Testis (tissue), 2 donors: ENCODE measurements at regions not wholly inside any gene's neighbourhood (a gene's known extent, or its start where the extent isn't known, plus 50 kb on each side); places are given as distances from the start of the nearest gene placed in this dataset.

Experiments
- POLR2A ChIP-seq: fragments of 450-650 bp; IDR thresholded peaks from one replicate; pipeline ENCODE4 v1.6.1; 2017; ENCODE audit warnings: antibody characterized with exemption, mild to moderate bottlenecking, moderate library complexity
- TF ChIP-seq, protein P1 (sequence below), 3 experiments: fragments of 450-650 bp in 2 of 3; fragments of 200-600 bp in 1 of 3; sonication (generic) in 1 of 3; IDR thresholded peaks; one replicate each; pipeline ENCODE4 v1.5.1; 2016 to 2019; ENCODE audit warnings: antibody characterized with exemption in 3 of 3, mild to moderate bottlenecking in 2 of 3, moderate library complexity in 1 of 3

DNA sequence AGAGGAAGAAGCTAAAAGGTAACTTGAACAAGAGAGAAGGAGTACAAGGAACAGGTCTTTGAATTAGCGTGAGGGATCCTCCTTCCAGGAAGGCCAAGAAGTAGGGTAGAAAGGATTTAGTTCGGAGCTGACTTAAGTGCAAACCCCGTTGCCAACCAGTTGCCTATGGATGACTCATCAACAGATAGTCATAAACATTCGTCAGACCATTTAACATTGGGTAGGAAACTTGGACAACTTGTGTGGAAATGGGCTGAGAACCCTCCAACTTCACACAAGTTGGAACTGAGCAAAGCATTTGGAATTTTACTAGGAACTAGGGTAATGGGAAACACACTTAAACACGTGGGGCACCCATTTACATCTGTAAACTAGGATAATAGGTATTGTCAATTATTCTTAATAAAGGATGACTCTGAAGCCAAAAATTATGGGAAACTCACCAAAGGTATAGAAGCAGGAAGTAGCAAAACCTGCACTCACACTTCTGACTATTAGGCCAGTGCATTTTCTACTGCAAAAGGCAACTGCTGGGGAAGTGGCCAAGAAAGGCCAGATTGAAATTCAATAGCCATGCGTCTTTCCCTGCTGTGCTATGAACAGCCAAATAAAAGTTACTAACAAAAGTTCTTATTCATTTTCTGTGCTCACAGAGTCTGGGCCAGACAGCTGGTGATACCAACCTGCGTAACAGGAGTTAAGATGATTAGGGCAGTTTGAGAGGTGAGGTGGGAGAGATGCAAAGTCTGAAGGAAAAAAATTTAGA, 174.5 kb upstream of the TMC3 start:
- TF ChIP-seq, protein P1, sequence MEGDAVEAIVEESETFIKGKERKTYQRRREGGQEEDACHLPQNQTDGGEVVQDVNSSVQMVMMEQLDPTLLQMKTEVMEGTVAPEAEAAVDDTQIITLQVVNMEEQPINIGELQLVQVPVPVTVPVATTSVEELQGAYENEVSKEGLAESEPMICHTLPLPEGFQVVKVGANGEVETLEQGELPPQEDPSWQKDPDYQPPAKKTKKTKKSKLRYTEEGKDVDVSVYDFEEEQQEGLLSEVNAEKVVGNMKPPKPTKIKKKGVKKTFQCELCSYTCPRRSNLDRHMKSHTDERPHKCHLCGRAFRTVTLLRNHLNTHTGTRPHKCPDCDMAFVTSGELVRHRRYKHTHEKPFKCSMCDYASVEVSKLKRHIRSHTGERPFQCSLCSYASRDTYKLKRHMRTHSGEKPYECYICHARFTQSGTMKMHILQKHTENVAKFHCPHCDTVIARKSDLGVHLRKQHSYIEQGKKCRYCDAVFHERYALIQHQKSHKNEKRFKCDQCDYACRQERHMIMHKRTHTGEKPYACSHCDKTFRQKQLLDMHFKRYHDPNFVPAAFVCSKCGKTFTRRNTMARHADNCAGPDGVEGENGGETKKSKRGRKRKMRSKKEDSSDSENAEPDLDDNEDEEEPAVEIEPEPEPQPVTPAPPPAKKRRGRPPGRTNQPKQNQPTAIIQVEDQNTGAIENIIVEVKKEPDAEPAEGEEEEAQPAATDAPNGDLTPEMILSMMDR (IDR thresholded peaks at IDR 0.05): no peak
- TF ChIP-seq POLR2A: no peak
